ENCODE measurements at regions not wholly inside any gene's neighbourhood (a gene's known extent, or its start where the extent isn't known, plus 50 kb on each side); places are given as distances from the start of the nearest gene placed in this dataset.

- TF ChIP-seq, protein P1, sequence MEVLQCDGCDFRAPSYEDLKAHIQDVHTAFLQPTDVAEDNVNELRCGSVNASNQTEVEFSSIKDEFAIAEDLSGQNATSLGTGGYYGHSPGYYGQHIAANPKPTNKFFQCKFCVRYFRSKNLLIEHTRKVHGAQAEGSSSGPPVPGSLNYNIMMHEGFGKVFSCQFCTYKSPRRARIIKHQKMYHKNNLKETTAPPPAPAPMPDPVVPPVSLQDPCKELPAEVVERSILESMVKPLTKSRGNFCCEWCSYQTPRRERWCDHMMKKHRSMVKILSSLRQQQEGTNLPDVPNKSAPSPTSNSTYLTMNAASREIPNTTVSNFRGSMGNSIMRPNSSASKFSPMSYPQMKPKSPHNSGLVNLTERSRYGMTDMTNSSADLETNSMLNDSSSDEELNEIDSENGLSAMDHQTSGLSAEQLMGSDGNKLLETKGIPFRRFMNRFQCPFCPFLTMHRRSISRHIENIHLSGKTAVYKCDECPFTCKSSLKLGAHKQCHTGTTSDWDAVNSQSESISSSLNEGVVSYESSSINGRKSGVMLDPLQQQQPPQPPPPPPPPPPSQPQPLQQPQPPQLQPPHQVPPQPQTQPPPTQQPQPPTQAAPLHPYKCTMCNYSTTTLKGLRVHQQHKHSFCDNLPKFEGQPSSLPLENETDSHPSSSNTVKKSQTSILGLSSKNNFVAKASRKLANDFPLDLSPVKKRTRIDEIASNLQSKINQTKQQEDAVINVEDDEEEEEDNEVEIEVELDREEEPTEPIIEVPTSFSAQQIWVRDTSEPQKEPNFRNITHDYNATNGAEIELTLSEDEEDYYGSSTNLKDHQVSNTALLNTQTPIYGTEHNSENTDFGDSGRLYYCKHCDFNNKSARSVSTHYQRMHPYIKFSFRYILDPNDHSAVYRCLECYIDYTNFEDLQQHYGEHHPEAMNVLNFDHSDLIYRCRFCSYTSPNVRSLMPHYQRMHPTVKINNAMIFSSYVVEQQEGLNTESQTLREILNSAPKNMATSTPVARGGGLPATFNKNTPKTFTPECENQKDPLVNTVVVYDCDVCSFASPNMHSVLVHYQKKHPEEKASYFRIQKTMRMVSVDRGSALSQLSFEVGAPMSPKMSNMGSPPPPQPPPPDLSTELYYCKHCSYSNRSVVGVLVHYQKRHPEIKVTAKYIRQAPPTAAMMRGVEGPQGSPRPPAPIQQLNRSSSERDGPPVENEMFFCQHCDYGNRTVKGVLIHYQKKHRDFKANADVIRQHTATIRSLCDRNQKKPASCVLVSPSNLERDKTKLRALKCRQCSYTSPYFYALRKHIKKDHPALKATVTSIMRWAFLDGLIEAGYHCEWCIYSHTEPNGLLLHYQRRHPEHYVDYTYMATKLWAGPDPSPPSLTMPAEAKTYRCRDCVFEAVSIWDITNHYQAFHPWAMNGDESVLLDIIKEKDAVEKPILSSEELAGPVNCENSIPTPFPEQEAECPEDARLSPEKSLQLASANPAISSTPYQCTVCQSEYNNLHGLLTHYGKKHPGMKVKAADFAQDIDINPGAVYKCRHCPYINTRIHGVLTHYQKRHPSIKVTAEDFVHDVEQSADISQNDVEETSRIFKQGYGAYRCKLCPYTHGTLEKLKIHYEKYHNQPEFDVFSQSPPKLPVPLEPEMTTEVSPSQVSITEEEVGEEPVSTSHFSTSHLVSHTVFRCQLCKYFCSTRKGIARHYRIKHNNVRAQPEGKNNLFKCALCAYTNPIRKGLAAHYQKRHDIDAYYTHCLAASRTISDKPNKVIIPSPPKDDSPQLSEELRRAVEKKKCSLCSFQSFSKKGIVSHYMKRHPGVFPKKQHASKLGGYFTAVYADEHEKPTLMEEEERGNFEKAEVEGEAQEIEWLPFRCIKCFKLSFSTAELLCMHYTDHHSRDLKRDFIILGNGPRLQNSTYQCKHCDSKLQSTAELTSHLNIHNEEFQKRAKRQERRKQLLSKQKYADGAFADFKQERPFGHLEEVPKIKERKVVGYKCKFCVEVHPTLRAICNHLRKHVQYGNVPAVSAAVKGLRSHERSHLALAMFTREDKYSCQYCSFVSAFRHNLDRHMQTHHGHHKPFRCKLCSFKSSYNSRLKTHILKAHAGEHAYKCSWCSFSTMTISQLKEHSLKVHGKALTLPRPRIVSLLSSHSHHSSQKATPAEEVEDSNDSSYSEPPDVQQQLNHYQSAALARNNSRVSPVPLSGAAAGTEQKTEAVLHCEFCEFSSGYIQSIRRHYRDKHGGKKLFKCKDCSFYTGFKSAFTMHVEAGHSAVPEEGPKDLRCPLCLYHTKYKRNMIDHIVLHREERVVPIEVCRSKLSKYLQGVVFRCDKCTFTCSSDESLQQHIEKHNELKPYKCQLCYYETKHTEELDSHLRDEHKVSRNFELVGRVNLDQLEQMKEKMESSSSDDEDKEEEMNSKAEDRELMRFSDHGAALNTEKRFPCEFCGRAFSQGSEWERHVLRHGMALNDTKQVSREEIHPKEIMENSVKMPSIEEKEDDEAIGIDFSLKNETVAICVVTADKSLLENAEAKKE (CRISPR knock-in tag; IDR thresholded peaks at IDR 0.05), result no peak
- TF ChIP-seq ZNF114 (CRISPR knock-in tag; IDR thresholded peaks at IDR 0.05), result no peak
- no peak for TF ChIP-seq EZH2 (IDR thresholded peaks at IDR 0.05; ENCODE audit: low read depth, unreplicated experiment)
- TF ChIP-seq, protein P2, sequence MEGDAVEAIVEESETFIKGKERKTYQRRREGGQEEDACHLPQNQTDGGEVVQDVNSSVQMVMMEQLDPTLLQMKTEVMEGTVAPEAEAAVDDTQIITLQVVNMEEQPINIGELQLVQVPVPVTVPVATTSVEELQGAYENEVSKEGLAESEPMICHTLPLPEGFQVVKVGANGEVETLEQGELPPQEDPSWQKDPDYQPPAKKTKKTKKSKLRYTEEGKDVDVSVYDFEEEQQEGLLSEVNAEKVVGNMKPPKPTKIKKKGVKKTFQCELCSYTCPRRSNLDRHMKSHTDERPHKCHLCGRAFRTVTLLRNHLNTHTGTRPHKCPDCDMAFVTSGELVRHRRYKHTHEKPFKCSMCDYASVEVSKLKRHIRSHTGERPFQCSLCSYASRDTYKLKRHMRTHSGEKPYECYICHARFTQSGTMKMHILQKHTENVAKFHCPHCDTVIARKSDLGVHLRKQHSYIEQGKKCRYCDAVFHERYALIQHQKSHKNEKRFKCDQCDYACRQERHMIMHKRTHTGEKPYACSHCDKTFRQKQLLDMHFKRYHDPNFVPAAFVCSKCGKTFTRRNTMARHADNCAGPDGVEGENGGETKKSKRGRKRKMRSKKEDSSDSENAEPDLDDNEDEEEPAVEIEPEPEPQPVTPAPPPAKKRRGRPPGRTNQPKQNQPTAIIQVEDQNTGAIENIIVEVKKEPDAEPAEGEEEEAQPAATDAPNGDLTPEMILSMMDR (conservative IDR thresholded peaks at IDR 0.05; ENCODE audit: low read depth in 2 of 2), result no peak
Measured at GRCh38 chr21:28737674-28738419, 254.8 kb downstream of the LTN1 start (continued).

DNA sequence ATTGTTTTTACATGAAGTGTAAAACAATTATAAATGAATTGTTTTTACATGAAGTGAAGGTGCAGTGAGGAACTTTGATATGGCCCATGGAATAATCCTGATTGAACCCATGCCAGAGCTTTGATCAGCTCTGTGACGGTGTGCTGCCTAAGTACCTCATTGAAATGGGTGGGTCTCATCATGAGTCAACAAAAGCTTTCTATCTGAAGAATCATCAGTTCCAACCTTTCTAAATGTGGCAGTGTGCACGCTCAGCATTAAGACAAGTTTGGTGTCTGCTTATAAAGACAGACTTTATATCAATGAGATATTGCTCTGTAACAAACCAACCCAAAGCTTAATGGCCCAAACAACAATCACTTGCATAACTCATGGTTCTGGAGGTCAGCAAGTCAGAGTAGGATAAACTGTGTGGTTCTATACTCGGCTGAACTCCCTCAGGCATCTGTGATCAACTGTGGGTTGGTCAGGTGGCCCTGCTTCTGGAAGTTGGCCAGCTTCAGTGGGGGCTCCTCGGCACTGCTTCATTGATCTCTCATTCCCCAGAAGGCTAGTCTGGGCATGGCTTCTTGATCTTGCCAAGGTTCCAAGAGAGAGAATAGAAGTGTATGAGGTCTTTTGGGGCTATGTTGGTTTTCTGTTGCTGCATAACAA lies 258.0 kb downstream of the LTN1 start:
- Histone ChIP-seq H3K4me2 (no peak overlapping the region), H3K4me3 (no peak overlapping the region), H3K9me2 (ENCODE audit: insufficient read depth) (0 out of 2 replicates have a peak, but pooled peaks cover 3% of the 10 kb centered on the region), H3K79me2 (replicated peaks; ENCODE audit: insufficient read depth) (no peaks in the 10 kb centered on the region), H2AFZ (no peak overlapping the region), H3K36me3 (ENCODE audit: insufficient read depth) (no peaks in the 10 kb centered on the region), H4K20me1 (replicated peaks; ENCODE audit: insufficient read depth) (no peaks in the 10 kb centered on the region), H3K4me1 (ENCODE audit: insufficient read depth) (peaks cover 8% of the 10 kb centered on the region; the same call in 1 of the 2 replicates), H3F3A (replicated peaks; ENCODE audit: low read depth) (no peaks in the 10 kb centered on the region), H3K27ac (ENCODE audit: low read depth) (no peak overlapping the region), H3K27me3 (ENCODE audit: insufficient read depth) (no peaks in the 10 kb centered on the region)
- ATAC-seq (no peak), DNase-seq (ENCODE audit: low spot score) (no peak)
- no peak overlapping the region for H3K27ac Mint-ChIP-seq
- H3K4me3 Mint-ChIP-seq, result no peak overlapping the region
- H3K27me3 Mint-ChIP-seq (ENCODE audit: insufficient read depth, low read depth, poor library complexity), result peaks cover 4% of the 10 kb centered on the region
- no peaks in the 10 kb centered on the region; the same call in 2 of the 3 replicates for H3K9me3 Mint-ChIP-seq
- peaks cover 14% of the 10 kb centered on the region for H3K4me1 Mint-ChIP-seq
- H3K36me3 Mint-ChIP-seq (ENCODE audit: low read depth), result no peaks in the 10 kb centered on the region; the same call in 2 of the 3 replicates
- TF ChIP-seq ZNF331 (CRISPR knock-in tag; IDR thresholded peaks at IDR 0.05; ENCODE audit: low read depth) (no peak), EZH2 (IDR thresholded peaks at IDR 0.05; ENCODE audit: low read depth, unreplicated experiment) (no peak), ZNF114 (CRISPR knock-in tag; IDR thresholded peaks at IDR 0.05) (no peak), JUNB (IDR thresholded peaks at IDR 0.05; ENCODE audit: unreplicated experiment) (no peak), STAT1 (IDR thresholded peaks at IDR 0.05; ENCODE audit: unreplicated experiment) (no peak), CREB1 (CRISPR knock-in tag; IDR thresholded peaks at IDR 0.05; ENCODE audit: low read depth) (no peak)
- TF ChIP-seq, protein P3, sequence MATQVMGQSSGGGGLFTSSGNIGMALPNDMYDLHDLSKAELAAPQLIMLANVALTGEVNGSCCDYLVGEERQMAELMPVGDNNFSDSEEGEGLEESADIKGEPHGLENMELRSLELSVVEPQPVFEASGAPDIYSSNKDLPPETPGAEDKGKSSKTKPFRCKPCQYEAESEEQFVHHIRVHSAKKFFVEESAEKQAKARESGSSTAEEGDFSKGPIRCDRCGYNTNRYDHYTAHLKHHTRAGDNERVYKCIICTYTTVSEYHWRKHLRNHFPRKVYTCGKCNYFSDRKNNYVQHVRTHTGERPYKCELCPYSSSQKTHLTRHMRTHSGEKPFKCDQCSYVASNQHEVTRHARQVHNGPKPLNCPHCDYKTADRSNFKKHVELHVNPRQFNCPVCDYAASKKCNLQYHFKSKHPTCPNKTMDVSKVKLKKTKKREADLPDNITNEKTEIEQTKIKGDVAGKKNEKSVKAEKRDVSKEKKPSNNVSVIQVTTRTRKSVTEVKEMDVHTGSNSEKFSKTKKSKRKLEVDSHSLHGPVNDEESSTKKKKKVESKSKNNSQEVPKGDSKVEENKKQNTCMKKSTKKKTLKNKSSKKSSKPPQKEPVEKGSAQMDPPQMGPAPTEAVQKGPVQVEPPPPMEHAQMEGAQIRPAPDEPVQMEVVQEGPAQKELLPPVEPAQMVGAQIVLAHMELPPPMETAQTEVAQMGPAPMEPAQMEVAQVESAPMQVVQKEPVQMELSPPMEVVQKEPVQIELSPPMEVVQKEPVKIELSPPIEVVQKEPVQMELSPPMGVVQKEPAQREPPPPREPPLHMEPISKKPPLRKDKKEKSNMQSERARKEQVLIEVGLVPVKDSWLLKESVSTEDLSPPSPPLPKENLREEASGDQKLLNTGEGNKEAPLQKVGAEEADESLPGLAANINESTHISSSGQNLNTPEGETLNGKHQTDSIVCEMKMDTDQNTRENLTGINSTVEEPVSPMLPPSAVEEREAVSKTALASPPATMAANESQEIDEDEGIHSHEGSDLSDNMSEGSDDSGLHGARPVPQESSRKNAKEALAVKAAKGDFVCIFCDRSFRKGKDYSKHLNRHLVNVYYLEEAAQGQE (IDR thresholded peaks at IDR 0.05; ENCODE audit: unreplicated experiment), result no peak

Measured in GM23338 (cell line).